WTC11 (cell line): ENCODE measurements at regions not wholly inside any gene's neighbourhood (a gene's known extent, or its start where the extent isn't known, plus 50 kb on each side); places are given as distances from the start of the nearest gene placed in this dataset.

Experiments used
- ATAC-seq: fragments of 200-7000 bp; cut with Tn5 transposase; 2 replicates; pipeline ENCODE4 v1.10.0; 2021; ENCODE audit warnings: mild to moderate bottlenecking, moderate library complexity
- CTCF ChIA-PET: fragments of 300-600 bp; sonication (Branson Sonifier 250); formaldehyde crosslinking; loops from one replicate; lab custom pipeline; 2021; ENCODE audit warnings: antibody characterized with exemption; lab: Charles Lee
- POLR2A ChIA-PET: fragments of 350-600 bp; sonication (Branson Sonifier 250); formaldehyde crosslinking; loops from one replicate; lab custom pipeline; 2021; ENCODE audit warnings: antibody characterized with exemption; lab: Charles Lee
- DNase-seq: peaks from one replicate; pipeline ENCODE4 v3.0.0; 2021; ENCODE audit warnings: low spot score
- H3K27ac Mint-ChIP-seq: 2 replicates; pipeline ENCODE4 v1.8.0; 2021; ENCODE audit warnings: mixed read lengths
- H3K27me3 Mint-ChIP-seq: 2 replicates; pipeline ENCODE4 v1.8.0; 2021; ENCODE audit warnings: low read depth, mild to moderate bottlenecking, moderate library complexity, mixed read lengths
- H3K36me3 Mint-ChIP-seq: 2 replicates; pipeline ENCODE4 v1.8.0; 2021; ENCODE audit warnings: mixed read lengths
- H3K4me1 Mint-ChIP-seq: 2 replicates; pipeline ENCODE4 v1.8.0; 2022; ENCODE audit warnings: mixed read lengths
- H3K4me3 Mint-ChIP-seq: 2 replicates; pipeline ENCODE4 v1.8.0; 2021; ENCODE audit warnings: mild to moderate bottlenecking, moderate library complexity, mixed read lengths
- H3K9me3 Mint-ChIP-seq: 2 replicates; pipeline ENCODE4 v1.8.0; 2021; ENCODE audit warnings: mixed read lengths
- AFF4 ChIP-seq: sonication (generic); formaldehyde crosslinking; IDR thresholded peaks from 2 replicates; pipeline ENCODE4 v1.8.1; 2023; ENCODE audit warnings: mild to moderate bottlenecking, missing genetic modification reagents, borderline replicate concordance
- ATF6 ChIP-seq: sonication (generic); formaldehyde crosslinking; IDR thresholded peaks from 2 replicates; pipeline ENCODE4 v1.8.1; 2023; ENCODE audit warnings: mild to moderate bottlenecking, missing genetic modification reagents
- CREM ChIP-seq: sonication (generic); formaldehyde crosslinking; IDR thresholded peaks from 2 replicates; pipeline ENCODE4 v1.8.1; 2022; ENCODE audit warnings: mild to moderate bottlenecking, missing genetic modification reagents, moderate library complexity
- E2F1 ChIP-seq: sonication (generic); formaldehyde crosslinking; IDR thresholded peaks from 2 replicates; pipeline ENCODE4 v1.8.0; 2022; ENCODE audit warnings: mild to moderate bottlenecking, missing genetic modification reagents
- FOXJ3 ChIP-seq: sonication (generic); formaldehyde crosslinking; IDR thresholded peaks from 2 replicates; pipeline ENCODE4 v1.9.0; 2021; ENCODE audit warnings: missing genetic modification reagents, mild to moderate bottlenecking, borderline replicate concordance
- FOXP1 ChIP-seq: sonication (generic); formaldehyde crosslinking; IDR thresholded peaks from 2 replicates; pipeline ENCODE4 v1.8.0; 2022; ENCODE audit warnings: missing genetic modification reagents, mild to moderate bottlenecking, moderate library complexity, borderline replicate concordance
- HMGXB4 ChIP-seq: sonication (generic); formaldehyde crosslinking; IDR thresholded peaks from 2 replicates; pipeline ENCODE4 v1.8.1; 2023; ENCODE audit warnings: mild to moderate bottlenecking, moderate library complexity, missing genetic modification reagents
- PRDM15 ChIP-seq: sonication (generic); formaldehyde crosslinking; IDR thresholded peaks from 2 replicates; pipeline ENCODE4 v1.8.0; 2022; ENCODE audit warnings: missing genetic modification reagents
- PRRX2 ChIP-seq: fragments of 250-450 bp; sonication (Bioruptor Pico); IDR thresholded peaks from 2 replicates; pipeline ENCODE4 v1.8.0; 2021; ENCODE audit warnings: mild to moderate bottlenecking
- SP1 ChIP-seq: sonication (generic); formaldehyde crosslinking; conservative IDR thresholded peaks from 2 replicates; pipeline ENCODE4 v1.8.1; 2022; ENCODE audit warnings: missing genetic modification reagents
- TEAD4 ChIP-seq: sonication (generic); formaldehyde crosslinking; IDR thresholded peaks from 2 replicates; pipeline ENCODE4 v1.8.0; 2022; ENCODE audit warnings: mild to moderate bottlenecking, missing genetic modification reagents
- ZMAT4 ChIP-seq: fragments of 250-450 bp; sonication (Bioruptor Pico); IDR thresholded peaks from 2 replicates; pipeline ENCODE4 v1.9.0; 2021; ENCODE audit warnings: mild to moderate bottlenecking
- ZNF263 ChIP-seq: sonication (generic); formaldehyde crosslinking; IDR thresholded peaks from 2 replicates; pipeline ENCODE4 v1.8.1; 2022; ENCODE audit warnings: low read depth, mild to moderate bottlenecking, moderate library complexity, missing genetic modification reagents
- ZNF396 ChIP-seq: fragments of 250-450 bp; sonication (Bioruptor Pico); IDR thresholded peaks from 2 replicates; pipeline ENCODE4 v1.8.0; 2021; ENCODE audit warnings: mild to moderate bottlenecking, moderate library complexity, borderline replicate concordance
- ZNF423 ChIP-seq: fragments of 250-450 bp; sonication (Bioruptor Pico); IDR thresholded peaks from 2 replicates; pipeline ENCODE4 v2.1.2; 2022; ENCODE audit warnings: mild to moderate bottlenecking, moderate library complexity
- ZNF512 ChIP-seq: sonication (generic); formaldehyde crosslinking; IDR thresholded peaks from 2 replicates; pipeline ENCODE4 v1.8.1; 2022; ENCODE audit warnings: missing genetic modification reagents, borderline replicate concordance
- ZNF532 ChIP-seq: fragments of 250-450 bp; sonication (Bioruptor Pico); IDR thresholded peaks from 2 replicates; pipeline ENCODE4 v1.9.0; 2021; ENCODE audit warnings: mild to moderate bottlenecking, borderline replicate concordance
- ZNF671 ChIP-seq: fragments of 250-450 bp; sonication (Bioruptor Pico); IDR thresholded peaks from 2 replicates; pipeline ENCODE4 v1.8.0; 2021; ENCODE audit warnings: mild to moderate bottlenecking

GRCh38 chr15:85282504-85283115 is 97.8 kb upstream of the AKAP13 start:
- Mint-ChIP-seq H3K27ac (no peak overlapping the region), H3K4me1 (no peaks in the 10 kb centered on the region), H3K4me3 (no peak overlapping the region), H3K27me3 (no peaks in the 10 kb centered on the region; the same call in 1 of the 2 replicates), H3K36me3 (no peaks in the 10 kb centered on the region), H3K9me3 (no peaks in the 10 kb centered on the region)
- ChIA-PET POLR2A (no interaction called here), CTCF (no interaction called here)
- ATAC-seq (no peak), DNase-seq (no peak)
- TF ChIP-seq AFF4 (CRISPR knock-in tag) = no peak
- TF ChIP-seq ZNF423 (CRISPR knock-in tag) = no peak
- TF ChIP-seq ZNF671 (CRISPR knock-in tag) = no peak
- TF ChIP-seq TEAD4 (CRISPR knock-in tag) = no peak
- TF ChIP-seq PRRX2 (CRISPR knock-in tag) = no peak
- TF ChIP-seq CREM (CRISPR knock-in tag) = no peak
- no peak for TF ChIP-seq ZMAT4 (CRISPR knock-in tag)
- TF ChIP-seq ZNF263 (CRISPR knock-in tag) = no peak
- no peak for TF ChIP-seq E2F1 (CRISPR knock-in tag)
- no peak for TF ChIP-seq FOXP1 (CRISPR knock-in tag)
- TF ChIP-seq ZNF512 (CRISPR knock-in tag) = no peak
- TF ChIP-seq ZNF532 (CRISPR knock-in tag) = no peak
- no peak for TF ChIP-seq HMGXB4 (CRISPR knock-in tag)
- no peak for TF ChIP-seq ATF6 (CRISPR knock-in tag)
- no peak for TF ChIP-seq PRDM15 (CRISPR knock-in tag)
- TF ChIP-seq SP1 (CRISPR knock-in tag) = no peak
- TF ChIP-seq ZNF396 (CRISPR knock-in tag) = no peak
- TF ChIP-seq FOXJ3 (CRISPR knock-in tag) = no peak
